ENCODE measurements at regions not wholly inside any gene's neighbourhood (a gene's known extent, or its start where the extent isn't known, plus 50 kb on each side); places are given as distances from the start of the nearest gene placed in this dataset.
"Not testable (repeated sequence)": the region's sequence is repeated elsewhere in the genome, so short reads cannot be mapped to it uniquely, and the experiment has no call there.

- no peak for DNase-seq (ENCODE audit: low read depth)
- no peak overlapping the region for H3K4me3 ChIP-seq (ENCODE audit: control insufficient read depth, low read depth, low read length)
- TF ChIP-seq CTCF (conservative IDR thresholded peaks at IDR 0.05; ENCODE audit: control insufficient read depth, insufficient read depth, low read depth, low read length), result no peak
These were observed 171.5 kb downstream of the AKR1D1 start for GRCh38 chr7:138247568-138248333.

- DNase-seq (ENCODE audit: low read depth), result no peak
- TF ChIP-seq CTCF (conservative IDR thresholded peaks at IDR 0.05; ENCODE audit: control insufficient read depth, insufficient read depth, low read depth, low read length), result no peak
- H3K4me3 ChIP-seq (ENCODE audit: control insufficient read depth, low read depth, low read length), result no peak overlapping the region
These were observed 172.3 kb downstream of the AKR1D1 start for GRCh38 chr7:138248609-138249008.

DNA sequence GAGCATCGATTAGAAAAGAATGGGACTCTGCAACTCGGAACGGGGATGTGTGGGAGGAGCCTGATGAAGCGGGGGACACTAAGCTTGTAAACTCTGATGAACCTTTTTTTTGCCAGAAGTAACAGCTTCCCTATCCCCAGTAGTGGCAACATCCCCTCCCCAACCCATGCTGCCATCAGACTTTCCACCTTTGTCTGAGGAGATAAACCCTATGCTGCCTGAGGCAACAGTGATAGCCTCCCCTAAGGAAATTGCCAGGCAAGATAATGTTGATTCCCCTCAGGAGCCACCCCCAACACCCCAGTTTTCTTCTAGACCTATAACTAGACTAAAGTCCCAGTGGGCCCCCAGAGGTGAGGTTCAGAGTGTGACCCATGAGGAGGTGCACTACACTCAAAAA lies 173.7 kb downstream of the AKR1D1 start:
- no peak for TF ChIP-seq CTCF (conservative IDR thresholded peaks at IDR 0.05; ENCODE audit: control insufficient read depth, insufficient read depth, low read depth, low read length)
- no peak overlapping the region for H3K4me3 ChIP-seq (ENCODE audit: control insufficient read depth, low read depth, low read length)
- DNase-seq (ENCODE audit: low read depth), result no peak

- not testable (repeated sequence) for H3K4me3 ChIP-seq (ENCODE audit: control insufficient read depth, low read depth, low read length); DNase-seq (ENCODE audit: low read depth)
These were observed 176.4 kb downstream of the AKR1D1 start for GRCh38 chr7:138252666-138253065.

DNA sequence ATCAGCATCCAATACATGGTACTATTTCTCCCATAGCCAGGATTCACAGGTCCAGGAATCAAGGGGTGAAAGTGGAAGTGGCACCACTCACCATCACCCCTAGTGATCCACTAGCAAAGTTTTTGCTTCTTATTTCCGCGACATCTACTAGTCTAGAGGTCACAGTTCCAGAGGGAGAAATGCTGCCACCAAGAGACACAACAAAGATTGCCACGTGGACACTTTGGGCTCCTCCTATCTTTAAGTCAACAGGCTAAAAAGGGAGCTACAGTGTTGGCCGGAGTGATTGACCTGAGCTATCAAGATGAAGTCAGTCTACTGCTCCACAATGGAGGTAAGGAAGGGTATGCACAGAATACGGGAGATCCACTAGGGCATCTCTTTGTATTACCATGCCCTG lies 178.2 kb downstream of the AKR1D1 start:
- DNase-seq (ENCODE audit: low read depth), result no peak
- H3K4me3 ChIP-seq (ENCODE audit: control insufficient read depth, low read depth, low read length), result no peak overlapping the region
- no peak for TF ChIP-seq CTCF (conservative IDR thresholded peaks at IDR 0.05; ENCODE audit: control insufficient read depth, insufficient read depth, low read depth, low read length)

DNA sequence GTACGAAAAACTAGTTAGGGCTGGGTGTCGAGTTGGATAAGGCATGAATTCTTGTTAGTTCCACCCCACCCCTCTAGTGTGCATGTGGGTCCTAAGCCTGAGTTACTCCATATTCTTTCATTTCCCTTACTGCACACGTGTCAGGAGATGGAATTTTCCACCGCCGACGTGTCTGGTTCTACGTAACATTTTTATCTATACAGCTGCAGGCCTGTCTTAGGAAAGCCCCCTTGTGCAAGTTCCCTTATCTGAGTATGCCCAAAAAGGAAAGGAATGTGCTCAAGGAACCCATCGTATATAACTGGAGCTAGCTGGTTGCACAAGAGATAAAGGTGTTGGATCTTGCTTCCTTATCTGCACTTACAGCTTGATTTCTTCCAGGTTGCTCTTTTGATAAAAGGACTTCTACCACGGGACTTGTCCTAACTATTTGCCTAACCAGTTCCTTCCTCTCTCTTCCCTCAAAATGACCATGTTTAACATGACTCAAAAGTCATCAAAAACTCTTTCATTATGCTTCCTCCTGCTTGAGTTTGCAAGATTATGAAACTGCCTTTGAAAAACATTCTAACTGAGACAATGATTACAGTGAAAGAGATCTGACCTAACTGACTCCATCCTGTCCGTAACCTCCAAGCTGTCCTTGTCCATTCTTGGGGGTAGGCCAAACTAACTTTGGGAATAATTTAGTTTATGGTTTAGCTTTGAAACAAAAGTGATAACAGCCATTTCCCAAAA lies 181.4 kb downstream of the AKR1D1 start:
- DNase-seq (ENCODE audit: low read depth), result no peak
- TF ChIP-seq CTCF (conservative IDR thresholded peaks at IDR 0.05; ENCODE audit: control insufficient read depth, insufficient read depth, low read depth, low read length), result no peak
- H3K4me3 ChIP-seq (ENCODE audit: control insufficient read depth, low read depth, low read length), result no peak overlapping the region

DNA sequence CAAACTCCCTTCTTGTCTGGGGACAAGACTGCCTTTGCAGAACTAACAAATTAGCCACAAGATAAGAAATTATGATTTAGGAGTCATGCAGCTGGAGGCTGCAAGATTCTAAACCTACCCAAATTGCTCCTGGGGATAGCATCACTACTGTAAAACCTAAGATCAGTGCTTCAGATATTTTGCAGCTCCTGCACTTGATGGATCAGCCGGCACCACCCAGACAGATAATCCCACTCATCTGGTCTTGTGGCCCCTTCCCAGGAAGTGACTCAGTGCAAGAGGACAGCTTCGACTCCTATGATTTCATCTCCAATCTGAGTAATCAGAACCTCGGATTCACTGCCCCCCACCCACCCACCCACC lies 181.9 kb downstream of the AKR1D1 start:
- TF ChIP-seq CTCF (conservative IDR thresholded peaks at IDR 0.05; ENCODE audit: control insufficient read depth, insufficient read depth, low read depth, low read length), result no peak

More for the DNA sequence above, 181.9 kb downstream of the AKR1D1 start:
- H3K4me3 ChIP-seq (ENCODE audit: control insufficient read depth, low read depth, low read length), result no peak overlapping the region
- no peak for DNase-seq (ENCODE audit: low read depth)

All from fibroblast of mammary gland (primary cell).